SK-N-SH (cell line): ENCODE measurements at regions not wholly inside any gene's neighbourhood (a gene's known extent, or its start where the extent isn't known, plus 50 kb on each side); places are given as distances from the start of the nearest gene placed in this dataset.

Experiments
- CTCF ChIA-PET: fragments of 300-600, 350-600 bp; formaldehyde crosslinking; extraction: SDS; loops from one replicate; lab custom pipeline; 2021; lab: Yijun Ruan, JAX
- POLR2A ChIA-PET: fragments of 350-600 bp; sonication (Branson Sonifier 250); formaldehyde crosslinking; extraction: SDS; loops from one replicate; lab custom pipeline; 2020; ENCODE audit warnings: antibody characterized with exemption, inconsistent platforms; lab: Yijun Ruan, JAX
- DNase-seq: peaks from one replicate; pipeline ENCODE4 v3.0.0; 2012
- H2AFZ ChIP-seq: fragments of 200-600 bp; sonication (generic); 2 replicates; pipeline ENCODE4 v1.8.1; 2016; ENCODE audit warnings: antibody characterized with exemption, mild to moderate bottlenecking, low read depth
- H3F3A ChIP-seq: fragments of 200-600 bp; sonication (generic); replicated peaks from 2 replicates; pipeline ENCODE3; 2016; ENCODE audit warnings: antibody characterized with exemption, mild to moderate bottlenecking; ENCODE audit not compliant: insufficient read depth
- H3K27ac ChIP-seq, 2 experiments: fragments of 200-500 bp in 1 of 2; fragments of 200-600 bp in 1 of 2; sonication (Bioruptor generic) in 1 of 2; sonication (generic), shearing (Covaris generic) in 1 of 2; 2 replicates each; pipeline versions ENCODE4 v1.5.1 to v1.6.1; 2014 to 2016; ENCODE audit warnings: low read depth in 2 of 2, inconsistent platforms in 1 of 2, low read length in 1 of 2, mild to moderate bottlenecking in 1 of 2, mixed read lengths in 1 of 2
- H3K27me3 ChIP-seq: fragments of 200-600 bp; sonication (generic), shearing (Covaris generic); 2 replicates; pipeline ENCODE4 v1.6.1; 2016; ENCODE audit warnings: mixed run types; ENCODE audit not compliant: insufficient read depth
- H3K36me3 ChIP-seq, 2 experiments: fragments of 200-500 bp in 1 of 2; fragments of 200-600 bp in 1 of 2; sonication (Bioruptor generic) in 1 of 2; sonication (generic) in 1 of 2; replicated peaks in 1 of 2; 2 replicates each; pipeline versions ENCODE3 to v1.5.1; 2014 to 2016; ENCODE audit warnings: low read length in 1 of 2, mild to moderate bottlenecking in 1 of 2; ENCODE audit not compliant: insufficient read depth in 2 of 2, control insufficient read depth in 1 of 2
- H3K4me1 ChIP-seq, 2 experiments: fragments of 200-500 bp in 1 of 2; fragments of 200-600 bp in 1 of 2; sonication (Bioruptor generic) in 1 of 2; sonication (generic), shearing (Covaris generic) in 1 of 2; 2 replicates each; pipeline versions ENCODE4 v1.5.1 to v1.6.1; 2014 to 2016; ENCODE audit warnings: low read depth in 1 of 2, low read length in 1 of 2, mixed run types in 1 of 2; ENCODE audit not compliant: insufficient read depth in 2 of 2, control insufficient read depth in 1 of 2
- H3K4me2 ChIP-seq: fragments of 200-600 bp; sonication (generic), shearing (Covaris generic); 2 replicates; pipeline ENCODE4 v1.6.1; 2017; ENCODE audit warnings: mixed run types
- H3K4me3 ChIP-seq, 2 experiments: fragments of 200-500 bp in 1 of 2; fragments of 200-600 bp in 1 of 2; sonication (Bioruptor generic) in 1 of 2; sonication (generic), shearing (Covaris generic) in 1 of 2; 2 replicates each; pipeline versions ENCODE4 v1.5.1 to v1.8.1; 2014 to 2016; ENCODE audit warnings: low read depth in 2 of 2, inconsistent platforms in 1 of 2, low read length in 1 of 2, mild to moderate bottlenecking in 1 of 2, mixed read lengths in 1 of 2, moderate library complexity in 1 of 2
- H3K79me2 ChIP-seq: fragments of 200-600 bp; sonication (generic); 2 replicates; pipeline ENCODE4 v1.8.1; 2017; ENCODE audit warnings: mild to moderate bottlenecking; ENCODE audit not compliant: insufficient read depth
- H3K9ac ChIP-seq: fragments of 200-600 bp; sonication (generic); 2 replicates; pipeline ENCODE4 v1.6.1; 2017; ENCODE audit warnings: mixed run types
- H3K9me2 ChIP-seq: fragments of 200-600 bp; sonication (generic); 2 replicates; pipeline ENCODE4 v1.6.1; 2017; ENCODE audit warnings: mixed run types
- H3K9me3 ChIP-seq: fragments of 200-600 bp; sonication (generic); 2 replicates; pipeline ENCODE4 v1.6.1; 2017; ENCODE audit warnings: mixed run types, mild to moderate bottlenecking, moderate library complexity
- H4K20me1 ChIP-seq: fragments of 200-600 bp; sonication (generic); 2 replicates; pipeline ENCODE4 v1.6.1; 2017; ENCODE audit warnings: mild to moderate bottlenecking, mixed run types; ENCODE audit not compliant: insufficient read depth
- CHD2 ChIP-seq: fragments of 150-350 bp; IDR thresholded peaks from 2 replicates; pipeline ENCODE4 v1.6.1; 2018; ENCODE audit warnings: low read length; ENCODE audit not compliant: partially characterized antibody
- ELF1 ChIP-seq: IDR thresholded peaks from 2 replicates; pipeline ENCODE4 v1.4.0; 2012
- EP300 ChIP-seq, 2 experiments: IDR thresholded peaks; 2 replicates each; pipeline versions ENCODE4 v1.4.0 to v1.6.1; 2012; ENCODE audit warnings: borderline replicate concordance in 1 of 2, low read depth in 1 of 2, low read length in 1 of 2
- FOSL2 ChIP-seq: IDR thresholded peaks from 2 replicates; pipeline ENCODE4 v1.4.0; 2012; ENCODE audit warnings: low read depth, mild to moderate bottlenecking, moderate library complexity, borderline replicate concordance
- GATA2 ChIP-seq: sonication (generic); formaldehyde crosslinking; IDR thresholded peaks from 2 replicates; pipeline ENCODE4 v1.5.0; 2020; ENCODE audit warnings: mild to moderate bottlenecking, missing genetic modification reagents
- MXI1 ChIP-seq: IDR thresholded peaks from 2 replicates; pipeline ENCODE4 v1.6.1; 2012; ENCODE audit warnings: mild to moderate bottlenecking, low read depth, low read length, improper control_type of control experiment
- NFIC ChIP-seq: IDR thresholded peaks from 2 replicates; pipeline ENCODE4 v1.4.0; 2012; ENCODE audit warnings: borderline replicate concordance
- RAD21 ChIP-seq: IDR thresholded peaks from 2 replicates; pipeline ENCODE4 v1.6.1; 2012; ENCODE audit warnings: mild to moderate bottlenecking, low read length
- REST ChIP-seq: IDR thresholded peaks from 2 replicates; pipeline ENCODE4 v1.6.1; 2012; ENCODE audit warnings: mild to moderate bottlenecking, low read depth, low read length, moderate library complexity
- RXRA ChIP-seq: IDR thresholded peaks from 2 replicates; pipeline ENCODE4 v1.4.0; 2012; ENCODE audit warnings: low read depth, mild to moderate bottlenecking, borderline replicate concordance
- SMC3 ChIP-seq: IDR thresholded peaks from 2 replicates; pipeline ENCODE4 v1.6.1; 2012; ENCODE audit warnings: low read depth, low read length, improper control_type of control experiment
- TAF1 ChIP-seq: IDR thresholded peaks from 2 replicates; pipeline ENCODE4 v1.6.1; 2012; ENCODE audit warnings: low read depth, mild to moderate bottlenecking, low read length, moderate library complexity, borderline replicate concordance
- TEAD4 ChIP-seq: IDR thresholded peaks from 2 replicates; pipeline ENCODE4 v1.4.0; 2012; ENCODE audit warnings: mild to moderate bottlenecking, borderline replicate concordance; ENCODE audit not compliant: insufficient read depth
- USF2 ChIP-seq: fragments of 150-350 bp; IDR thresholded peaks from 2 replicates; pipeline ENCODE4 v1.6.1; 2017; ENCODE audit warnings: antibody characterized with exemption, low read length, low read depth, borderline replicate concordance
- WGBS: methylation state at CpG from one replicate; pipeline ENCODE4 v1.1.6; 2017; ENCODE audit warnings: low lambda C conversion rate; 5-methylcytosine and 5-hydroxymethylcytosine counted together
- TF ChIP-seq, protein P1 (sequence below): IDR thresholded peaks from 2 replicates; pipeline ENCODE4 v1.4.0; 2012; ENCODE audit warnings: low read depth, borderline replicate concordance

GRCh38 chr4:163790231-163790630, 295.7 kb downstream of the TMA16 start:
- no peaks in the 10 kb centered on the region for H3K27me3 ChIP-seq
- H3K4me1 ChIP-seq: no peaks in the 10 kb centered on the region
- no peaks in the 10 kb centered on the region for H3F3A ChIP-seq
- no peaks in the 10 kb centered on the region; the same call in 1 of the 2 replicates for H3K9me2 ChIP-seq
- H3K79me2 ChIP-seq: no peaks in the 10 kb centered on the region
- ChIA-PET POLR2A (no interaction called here), CTCF (no interaction called here)
- no peak overlapping the region for H3K4me2 ChIP-seq
- H4K20me1 ChIP-seq: no peaks in the 10 kb centered on the region
- H3K9me3 ChIP-seq: no peaks in the 10 kb centered on the region
- DNase-seq: no peak
- WGBS: 28% methylated on average over 3 of the region's 3 CpGs
- no peak overlapping the region for H3K9ac ChIP-seq
- no peak overlapping the region for H2AFZ ChIP-seq
- no peak overlapping the region for H3K4me3 ChIP-seq
- H3K27ac ChIP-seq: no peak overlapping the region
- H3K36me3 ChIP-seq: no peaks in the 10 kb centered on the region
- no peak for TF ChIP-seq GATA2 (CRISPR knock-in tag)
- no peak for TF ChIP-seq SMC3
- no peak for TF ChIP-seq REST
- no peak for TF ChIP-seq CHD2
- no peak for TF ChIP-seq NFIC
- TF ChIP-seq TAF1: no peak
- TF ChIP-seq MXI1: no peak

GRCh38 chr4:163795885-163796284, 301.4 kb downstream of the TMA16 start:
- no peaks in the 10 kb centered on the region for H3K36me3 ChIP-seq
- DNase-seq: no peak
- no peak overlapping the region; the same call in 1 of the 2 replicates for H2AFZ ChIP-seq
- H4K20me1 ChIP-seq: no peaks in the 10 kb centered on the region
- H3K9ac ChIP-seq: no peak overlapping the region
- H3K27me3 ChIP-seq: no peaks in the 10 kb centered on the region
- no peak overlapping the region for H3K27ac ChIP-seq
- no peak overlapping the region for H3K4me3 ChIP-seq
- CTCF ChIA-PET: no interaction called here
- 29% methylated on average over 3 of the region's 3 CpGs for WGBS
- POLR2A ChIA-PET: no interaction called here
- no peaks in the 10 kb centered on the region for H3F3A ChIP-seq
- TF ChIP-seq GATA2 (CRISPR knock-in tag): no peak
- no peak for TF ChIP-seq USF2
- no peak for TF ChIP-seq FOSL2
- TF ChIP-seq CHD2: no peak
- TF ChIP-seq, protein P1, sequence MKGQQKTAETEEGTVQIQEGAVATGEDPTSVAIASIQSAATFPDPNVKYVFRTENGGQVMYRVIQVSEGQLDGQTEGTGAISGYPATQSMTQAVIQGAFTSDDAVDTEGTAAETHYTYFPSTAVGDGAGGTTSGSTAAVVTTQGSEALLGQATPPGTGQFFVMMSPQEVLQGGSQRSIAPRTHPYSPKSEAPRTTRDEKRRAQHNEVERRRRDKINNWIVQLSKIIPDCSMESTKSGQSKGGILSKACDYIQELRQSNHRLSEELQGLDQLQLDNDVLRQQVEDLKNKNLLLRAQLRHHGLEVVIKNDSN: no peak
- no peak for TF ChIP-seq EP300 (IDR thresholded peaks at IDR 0.05; ENCODE audit: borderline replicate concordance in 1 of 2, low read depth in 1 of 2, low read length in 1 of 2)
- TF ChIP-seq ELF1: no peak
- TF ChIP-seq NFIC: no peak
- no peak for TF ChIP-seq RAD21
- no peak for TF ChIP-seq RXRA
- TF ChIP-seq MXI1: no peak
- TF ChIP-seq TEAD4: no peak
- H3K9me3 ChIP-seq: no peaks in the 10 kb centered on the region
- no peaks in the 10 kb centered on the region for H3K9me2 ChIP-seq
- no peaks in the 10 kb centered on the region for H3K79me2 ChIP-seq
- H3K4me2 ChIP-seq: no peak overlapping the region
- no peaks in the 10 kb centered on the region for H3K4me1 ChIP-seq
